OCI-LY7 (cell line): ENCODE measurements at regions not wholly inside any gene's neighbourhood (a gene's known extent, or its start where the extent isn't known, plus 50 kb on each side); places are given as distances from the start of the nearest gene placed in this dataset.

ENCODE experiments used
- CTCF ChIP-seq: fragments of 200-600 bp; sonication (generic); conservative IDR thresholded peaks from 2 replicates; pipeline ENCODE4 v1.5.1; 2014; ENCODE audit warnings: mild to moderate bottlenecking, antibody characterized with exemption, low read length, moderate library complexity, mixed read lengths
- EZH2phosphoT487 ChIP-seq: fragments of 200-600 bp; sonication (generic); IDR thresholded peaks from 2 replicates; pipeline ENCODE4 v1.6.1; 2018; ENCODE audit warnings: low read depth, borderline replicate concordance, mild to moderate bottlenecking, mixed run types, antibody characterized with exemption, low read length, moderate library complexity, mixed read lengths

GRCh38 chr13:97781891-97782305 lies 171.6 kb upstream of the IPO5 start:
- TF ChIP-seq CTCF (no peak), EZH2phosphoT487 (no peak)
